NAMALWA (cell line): ENCODE measurements at regions not wholly inside any gene's neighbourhood (a gene's known extent, or its start where the extent isn't known, plus 50 kb on each side); places are given as distances from the start of the nearest gene placed in this dataset.
A peak's percentile ranks its signal among the peaks of the same experiment; 100 is the strongest.
"Not testable (repeated sequence)": the region's sequence is repeated elsewhere in the genome, so short reads cannot be mapped to it uniquely, and the experiment has no call there.

Experiments used
- DNase-seq: peaks from one replicate; pipeline ENCODE4 v3.0.0-alpha.2; 2015; ENCODE audit warnings: low spot score

- not testable (repeated sequence) for DNase-seq
These were observed 84.5 kb downstream of the IDS start for GRCh38 chrX:149420566-149420965.

- DNase-seq, result no peak
These were observed 107.1 kb downstream of the IDS start for GRCh38 chrX:149398027-149398426.

GRCh38 chrX:149392921-149393320 lies 112.2 kb downstream of the IDS start:
- no peak for DNase-seq

GRCh38 chrX:149383852-149384251 lies 121.3 kb downstream of the IDS start:
- DNase-seq, result no peak

- DNase-seq, result no peak
These were observed 130.4 kb downstream of the IDS start for GRCh38 chrX:149374751-149375150.

- DNase-seq, result no peak
These were observed 132.2 kb downstream of the IDS start for GRCh38 chrX:149372866-149373265.

GRCh38 chrX:149371986-149372385 lies 133.1 kb downstream of the IDS start:
- no peak for DNase-seq

- no peak for DNase-seq
These were observed 135.0 kb downstream of the IDS start for GRCh38 chrX:149370097-149370496.

- DNase-seq, result no peak
These were observed 139.6 kb downstream of the IDS start for GRCh38 chrX:149365552-149365951.

- DNase-seq, result no peak
These were observed 140.0 kb downstream of the IDS start for GRCh38 chrX:149365061-149365460.

- DNase-seq, result no peak
These were observed 141.1 kb downstream of the IDS start for GRCh38 chrX:149363965-149364364.

GRCh38 chrX:149346306-149346705 lies 158.8 kb downstream of the IDS start:
- DNase-seq, result no peak

GRCh38 chrX:149322316-149322715 lies 182.8 kb downstream of the IDS start:
- no peak for DNase-seq

GRCh38 chrX:149313871-149314371 lies 191.2 kb downstream of the IDS start:
- DNase-seq, result no peak

- DNase-seq, result no peak
These were observed 192.1 kb downstream of the IDS start for GRCh38 chrX:149312988-149313387.

- DNase-seq, result no peak
These were observed 193.0 kb downstream of the IDS start for GRCh38 chrX:149312097-149312496.

- DNase-seq, result no peak
These were observed 202.4 kb downstream of the IDS start for GRCh38 chrX:149302705-149303104.

GRCh38 chrX:149298111-149298510 lies 207.0 kb downstream of the IDS start:
- DNase-seq, result no peak

- no peak for DNase-seq
These were observed 209.0 kb downstream of the IDS start for GRCh38 chrX:149296092-149296491.

- DNase-seq, result peak; percentile 58
These were observed 218.2 kb downstream of the IDS start for GRCh38 chrX:149286940-149287349.

- DNase-seq, result no peak
These were observed 220.5 kb downstream of the IDS start for GRCh38 chrX:149284616-149285015.

GRCh38 chrX:149283853-149284252 lies 221.3 kb downstream of the IDS start:
- no peak for DNase-seq

- no peak for DNase-seq
These were observed 222.2 kb downstream of the IDS start for GRCh38 chrX:149282909-149283308.

GRCh38 chrX:149280011-149280410 lies 225.1 kb downstream of the IDS start:
- no peak for DNase-seq

- no peak for DNase-seq
These were observed 229.3 kb downstream of the IDS start for GRCh38 chrX:149275836-149276235.
